ENCODE measurements at regions not wholly inside any gene's neighbourhood (a gene's known extent, or its start where the extent isn't known, plus 50 kb on each side); places are given as distances from the start of the nearest gene placed in this dataset.
"Not testable (repeated sequence)": the region's sequence is repeated elsewhere in the genome, so short reads cannot be mapped to it uniquely, and the experiment has no call there.

DNA sequence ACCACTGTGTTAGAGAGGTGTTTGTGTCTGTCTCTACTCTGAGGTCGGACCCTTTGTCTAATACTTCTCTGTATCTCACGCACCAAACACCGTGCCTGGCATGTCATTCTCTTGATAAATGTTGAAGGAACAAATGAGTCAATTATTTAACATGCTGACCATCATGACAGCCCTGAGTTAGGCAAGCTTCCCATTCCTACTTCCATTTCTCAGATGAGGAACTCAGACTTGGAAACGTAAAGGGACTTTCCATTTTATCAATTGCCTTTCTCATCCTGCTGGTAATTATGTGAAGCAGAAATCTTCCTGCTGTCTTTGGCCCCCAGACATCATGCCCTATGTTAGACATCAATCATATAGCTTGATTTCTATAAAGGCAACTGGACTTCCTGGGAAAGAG lies 227.0 kb upstream of the ECI2 start:
- Mint-ChIP-seq H3K27ac (no peak overlapping the region), H3K4me1 (ENCODE audit: low read depth) (no peaks in the 10 kb centered on the region), H3K36me3 (ENCODE audit: low read depth) (no peaks in the 10 kb centered on the region), H3K27me3 (peaks cover 3% of the 10 kb centered on the region), H3K4me3 (no peak overlapping the region), H3K9me3 (no peaks in the 10 kb centered on the region)
- TF ChIP-seq CTCF (IDR thresholded peaks at IDR 0.05) = no peak
- intact Hi-C loops (cut with micrococcal nuclease) = no loop called here
- ChIA-PET POLR2A (no interaction called here), CTCF (no interaction called here)
- ATAC-seq = no peak
- no peak for DNase-seq

GRCh38 chr6:4360920-4361319 lies 225.5 kb upstream of the ECI2 start:
- DNase-seq (no peak), ATAC-seq (no peak)
- peaks cover 2% of the 10 kb centered on the region for H3K27me3 Mint-ChIP-seq
- H3K4me3 Mint-ChIP-seq = no peak overlapping the region
- no peaks in the 10 kb centered on the region for H3K4me1 Mint-ChIP-seq (ENCODE audit: low read depth)
- no peak for TF ChIP-seq CTCF (IDR thresholded peaks at IDR 0.05)
- ChIA-PET CTCF (no interaction called here), POLR2A (no interaction called here)
- H3K36me3 Mint-ChIP-seq (ENCODE audit: low read depth) = no peaks in the 10 kb centered on the region
- peaks cover 1% of the 10 kb centered on the region for H3K9me3 Mint-ChIP-seq
- intact Hi-C loops (cut with micrococcal nuclease) = no loop called here
- no peak overlapping the region for H3K27ac Mint-ChIP-seq

DNA sequence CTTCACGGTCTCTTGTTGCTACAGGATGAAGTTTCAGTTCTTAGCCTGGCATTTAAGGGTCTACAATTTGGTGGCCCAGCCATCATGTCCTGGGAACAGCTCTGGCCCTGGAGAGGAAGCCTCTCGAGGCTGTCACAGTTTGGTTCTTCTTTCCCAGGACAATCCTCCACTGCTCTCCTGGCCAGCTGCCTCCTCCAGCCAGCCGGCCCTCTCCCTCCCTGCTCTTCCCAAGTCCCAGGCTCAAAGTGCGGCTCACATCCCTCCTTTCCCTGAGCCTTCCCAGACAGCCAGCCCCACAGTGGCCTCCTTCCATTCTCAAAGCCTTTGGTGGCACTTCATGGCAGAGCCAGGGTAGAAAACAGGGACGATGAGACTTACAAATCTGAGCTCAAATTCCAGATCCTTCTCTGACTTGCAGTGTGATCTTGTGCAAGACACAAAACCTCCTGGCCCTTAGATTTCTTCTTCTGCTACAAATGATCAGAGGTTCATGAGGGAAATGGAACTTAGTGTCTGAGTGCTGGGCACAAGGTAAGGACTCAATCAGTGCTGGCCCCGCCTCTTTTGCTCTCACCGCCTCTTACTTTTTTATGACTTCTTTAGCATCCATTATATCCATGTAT lies 223.8 kb upstream of the ECI2 start:
- no peaks in the 10 kb centered on the region for H3K36me3 Mint-ChIP-seq (ENCODE audit: low read depth)
- DNase-seq (no peak), ATAC-seq (no peak)
- CTCF ChIA-PET = no interaction called here
- no peak overlapping the region for H3K27ac Mint-ChIP-seq
- H3K9me3 Mint-ChIP-seq = peaks cover 2% of the 10 kb centered on the region
- peaks cover 3% of the 10 kb centered on the region for H3K27me3 Mint-ChIP-seq
- POLR2A ChIA-PET = interaction anchor here (0.6 kb wide), 1 partner anchor 1039 kb away, joined by 3 read pairs; no protein-coding TSS in a partner anchor
- H3K4me3 Mint-ChIP-seq = no peak overlapping the region
- H3K4me1 Mint-ChIP-seq (ENCODE audit: low read depth) = no peaks in the 10 kb centered on the region
- intact Hi-C loops (cut with micrococcal nuclease) = no loop called here
- no peak for TF ChIP-seq CTCF (IDR thresholded peaks at IDR 0.05)

- Mint-ChIP-seq H3K9me3 (peaks cover 2% of the 10 kb centered on the region), H3K27ac (no peak overlapping the region), H3K4me1 (ENCODE audit: low read depth) (no peaks in the 10 kb centered on the region), H3K4me3 (no peak overlapping the region), H3K27me3 (peaks cover 3% of the 10 kb centered on the region), H3K36me3 (ENCODE audit: low read depth) (no peaks in the 10 kb centered on the region)
- intact Hi-C loops (cut with micrococcal nuclease) = no loop called here
- no peak for TF ChIP-seq CTCF (IDR thresholded peaks at IDR 0.05)
- ChIA-PET POLR2A (no interaction called here), CTCF (no interaction called here)
- peak; percentile 32 for DNase-seq
- no peak for ATAC-seq
Observed at GRCh38 chr6:4358414-4359107, 223.2 kb upstream of the ECI2 start.

DNA sequence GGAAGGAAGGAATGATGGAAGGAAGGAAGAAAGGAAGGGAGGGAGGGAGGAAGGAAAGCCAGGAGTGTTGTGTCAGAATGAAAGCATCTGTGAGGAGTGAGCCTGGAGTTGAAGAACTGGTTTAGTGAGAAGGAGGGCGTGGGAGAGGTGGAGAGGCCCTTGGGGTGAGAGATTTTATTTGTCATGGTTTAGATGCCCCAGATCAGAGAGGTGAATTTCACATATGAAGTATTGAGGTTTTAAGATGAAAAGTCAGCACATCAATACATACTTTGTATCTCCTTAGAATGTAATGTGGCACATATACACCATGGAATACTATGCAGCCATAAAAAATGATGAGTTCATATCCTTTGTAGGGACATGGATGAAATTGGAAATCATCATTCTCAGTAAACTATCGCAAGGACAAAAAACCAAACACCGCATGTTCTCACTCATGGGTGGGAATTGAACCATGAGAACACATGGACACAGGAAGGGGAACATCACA lies 222.3 kb upstream of the ECI2 start:
- H3K9me3 Mint-ChIP-seq; CTCF ChIA-PET; DNase-seq; ATAC-seq; H3K4me1 Mint-ChIP-seq (ENCODE audit: low read depth); H3K27ac Mint-ChIP-seq; POLR2A ChIA-PET; intact Hi-C loops (cut with micrococcal nuclease); H3K4me3 Mint-ChIP-seq; H3K36me3 Mint-ChIP-seq (ENCODE audit: low read depth); H3K27me3 Mint-ChIP-seq: not testable (repeated sequence)

Measured in activated CD8-positive, alpha-beta T cell treated with anti-CD3 and anti-CD28 coated beads for 36 hours (primary cell).